Fibroblast of pulmonary artery (primary cell): ENCODE measurements at regions not wholly inside any gene's neighbourhood (a gene's known extent, or its start where the extent isn't known, plus 50 kb on each side); places are given as distances from the start of the nearest gene placed in this dataset.

ENCODE experiments used
- DNase-seq: peaks from one replicate; pipeline ENCODE4 v3.0.0-alpha.2; 2010; ENCODE audit warnings: low read depth
- H3K4me3 ChIP-seq: replicated peaks from 2 replicates; pipeline ENCODE4 v1.5.1; 2011; ENCODE audit warnings: low read depth, mild to moderate bottlenecking, control low read depth, low read length, moderate library complexity
- TF ChIP-seq, protein P1 (sequence below): IDR thresholded peaks from 2 replicates; pipeline ENCODE4 v1.5.1; 2011; ENCODE audit warnings: mild to moderate bottlenecking, control low read depth, low read length, inconsistent platforms; ENCODE audit errors: missing control alignments

DNA sequence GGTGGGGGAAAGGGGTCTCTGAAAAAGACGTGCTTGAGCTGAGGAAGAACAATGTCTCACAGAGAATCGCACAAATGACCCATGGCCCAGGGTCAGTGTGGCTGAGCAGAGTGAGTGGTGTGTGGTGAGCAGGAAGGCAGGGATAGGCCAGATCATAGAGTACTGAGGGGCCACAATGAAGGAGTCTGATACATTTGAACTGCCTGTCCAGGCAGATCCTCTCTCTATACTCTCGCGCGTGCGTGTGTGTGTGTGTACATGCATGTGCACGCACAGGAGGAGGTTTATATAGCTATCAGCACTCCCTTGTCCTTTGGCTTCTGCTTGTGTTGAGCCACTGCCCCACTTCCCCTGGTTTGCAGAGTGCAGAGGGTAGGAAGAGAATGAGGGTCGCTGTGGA lies 294.0 kb downstream of the ZNF608 start:
- DNase-seq = no peak
- TF ChIP-seq, protein P1, sequence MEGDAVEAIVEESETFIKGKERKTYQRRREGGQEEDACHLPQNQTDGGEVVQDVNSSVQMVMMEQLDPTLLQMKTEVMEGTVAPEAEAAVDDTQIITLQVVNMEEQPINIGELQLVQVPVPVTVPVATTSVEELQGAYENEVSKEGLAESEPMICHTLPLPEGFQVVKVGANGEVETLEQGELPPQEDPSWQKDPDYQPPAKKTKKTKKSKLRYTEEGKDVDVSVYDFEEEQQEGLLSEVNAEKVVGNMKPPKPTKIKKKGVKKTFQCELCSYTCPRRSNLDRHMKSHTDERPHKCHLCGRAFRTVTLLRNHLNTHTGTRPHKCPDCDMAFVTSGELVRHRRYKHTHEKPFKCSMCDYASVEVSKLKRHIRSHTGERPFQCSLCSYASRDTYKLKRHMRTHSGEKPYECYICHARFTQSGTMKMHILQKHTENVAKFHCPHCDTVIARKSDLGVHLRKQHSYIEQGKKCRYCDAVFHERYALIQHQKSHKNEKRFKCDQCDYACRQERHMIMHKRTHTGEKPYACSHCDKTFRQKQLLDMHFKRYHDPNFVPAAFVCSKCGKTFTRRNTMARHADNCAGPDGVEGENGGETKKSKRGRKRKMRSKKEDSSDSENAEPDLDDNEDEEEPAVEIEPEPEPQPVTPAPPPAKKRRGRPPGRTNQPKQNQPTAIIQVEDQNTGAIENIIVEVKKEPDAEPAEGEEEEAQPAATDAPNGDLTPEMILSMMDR = no peak
- H3K4me3 ChIP-seq = no peak overlapping the region

DNA sequence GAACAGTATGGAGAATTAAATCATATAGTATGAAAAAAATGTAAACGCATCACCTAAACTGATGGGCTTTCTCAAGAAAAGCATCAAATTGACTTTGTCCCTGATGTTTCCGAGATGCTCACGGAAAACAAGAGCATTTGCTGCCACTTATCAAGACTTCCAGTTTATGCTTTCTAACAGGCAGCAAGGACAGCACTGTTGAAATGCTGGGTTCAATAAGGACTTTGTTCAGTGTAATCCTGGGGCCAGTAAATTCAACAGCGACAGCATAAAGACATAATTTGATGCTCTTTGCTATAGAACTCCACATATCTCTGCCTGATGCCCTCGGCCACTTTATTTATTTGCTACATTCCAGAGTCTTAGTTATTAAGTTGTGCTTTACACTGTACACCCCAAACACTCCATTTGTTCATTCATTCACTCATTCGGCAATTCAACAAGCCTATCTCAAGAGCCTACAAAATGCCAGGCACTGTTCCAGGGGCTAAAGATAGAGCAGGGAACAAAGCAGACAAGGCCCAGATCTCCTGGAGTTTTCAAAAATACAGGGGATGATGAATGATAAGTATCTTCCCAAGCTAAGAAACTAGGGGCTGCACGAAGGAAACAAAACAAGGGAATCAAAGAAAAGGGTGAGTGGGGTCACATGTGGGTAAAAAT lies 294.6 kb downstream of the ZNF608 start:
- TF ChIP-seq, protein P1 = no peak
- H3K4me3 ChIP-seq = no peak overlapping the region
- no peak for DNase-seq

DNA sequence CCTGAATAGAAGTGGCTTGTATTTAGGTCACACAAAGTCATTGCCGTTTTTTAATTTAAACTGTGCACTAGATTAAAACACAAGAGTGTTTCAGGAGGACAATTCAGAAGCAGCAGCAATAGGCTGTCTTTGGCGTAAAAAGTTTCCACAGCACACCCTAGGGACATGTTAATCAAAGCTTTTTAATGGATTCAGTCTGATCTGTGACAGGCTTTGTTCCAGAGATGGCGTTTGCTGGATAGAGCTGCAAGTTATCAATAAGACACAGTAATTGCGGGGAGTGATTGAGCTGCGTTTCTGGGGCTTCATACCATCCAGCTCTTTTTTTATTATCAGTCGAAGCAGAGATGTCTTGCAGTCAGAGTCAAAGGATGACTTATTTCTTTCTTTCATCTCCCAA lies 300.3 kb downstream of the ZNF608 start:
- TF ChIP-seq, protein P1 = no peak
- no peak for DNase-seq
- no peak overlapping the region for H3K4me3 ChIP-seq

DNA sequence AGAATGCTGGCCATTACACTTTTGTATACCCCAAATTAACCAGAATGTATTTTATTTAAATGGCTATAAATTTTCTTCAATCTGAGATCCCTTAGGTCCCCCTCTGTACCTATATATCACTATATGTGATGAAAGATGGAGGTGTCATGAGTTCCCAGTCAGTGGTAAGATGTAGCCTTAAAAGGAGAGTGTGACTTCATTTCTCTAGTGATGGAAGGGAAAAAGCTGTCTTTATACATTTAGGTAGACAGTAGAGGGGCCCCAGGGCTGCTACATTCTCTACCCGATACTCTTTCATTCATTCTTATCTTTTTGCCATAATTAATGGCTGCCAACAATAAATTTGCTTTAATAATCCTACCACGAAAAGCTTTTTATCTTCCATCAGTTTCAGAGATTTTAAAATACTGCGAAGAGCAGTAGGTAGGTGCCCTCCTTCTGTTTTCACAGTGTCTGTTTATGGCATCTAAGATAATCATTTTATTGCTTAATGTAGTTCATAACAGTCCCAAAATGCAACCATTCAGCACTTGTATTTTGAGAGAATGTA lies 301.3 kb downstream of the ZNF608 start:
- DNase-seq = no peak
- H3K4me3 ChIP-seq = no peak overlapping the region
- TF ChIP-seq, protein P1 = no peak

DNA sequence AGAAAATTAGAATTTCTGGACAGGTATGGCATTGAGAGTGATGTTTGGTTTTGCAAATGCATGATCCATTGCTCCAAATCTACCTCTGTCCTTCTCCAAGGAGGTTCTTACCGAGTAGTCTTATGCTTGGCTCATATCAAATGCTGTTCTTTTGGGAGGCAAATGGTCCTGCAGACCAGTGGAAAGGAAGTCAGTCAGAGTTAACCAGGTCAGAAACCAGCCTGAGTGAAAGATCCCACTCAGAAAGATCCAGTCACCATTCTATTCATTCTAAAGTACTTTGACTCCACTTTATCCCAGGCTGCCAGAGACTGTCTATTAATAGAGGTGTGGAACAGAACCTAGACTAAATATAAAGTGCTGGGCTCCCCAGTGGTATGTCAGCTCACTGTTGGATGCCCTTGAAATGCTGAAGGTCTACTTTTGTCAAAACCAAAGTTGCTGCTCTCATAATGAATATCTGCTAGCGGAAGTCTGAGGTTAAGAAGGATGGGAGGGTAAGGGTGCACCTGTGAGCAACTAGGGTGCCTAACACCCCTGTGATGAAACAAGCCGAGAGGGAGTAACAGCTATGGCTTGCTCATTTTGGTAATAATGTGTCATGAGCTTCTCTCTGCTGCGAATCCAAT lies 302.2 kb downstream of the ZNF608 start:
- no peak overlapping the region for H3K4me3 ChIP-seq
- DNase-seq = no peak
- TF ChIP-seq, protein P1 = no peak

DNA sequence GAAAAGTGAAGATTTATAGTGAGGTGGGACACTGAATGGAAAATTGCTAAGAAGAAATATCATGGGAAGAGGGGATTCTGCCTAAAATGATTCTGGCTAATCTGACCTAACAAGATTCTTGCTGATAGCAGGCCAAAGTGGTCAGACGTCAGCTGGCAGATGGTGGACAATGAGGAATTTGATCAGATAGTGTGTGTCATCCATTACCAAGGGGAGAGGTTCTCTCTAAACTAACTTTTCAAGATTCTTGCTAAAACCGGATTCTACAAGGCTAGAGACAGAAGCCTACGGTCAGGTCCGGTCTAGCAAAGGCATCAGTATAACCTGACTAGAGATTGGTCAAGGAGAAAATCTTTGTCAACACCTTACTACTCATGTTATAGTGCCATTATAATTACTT lies 306.0 kb downstream of the ZNF608 start:
- H3K4me3 ChIP-seq = no peak overlapping the region
- TF ChIP-seq, protein P1 = no peak
- no peak for DNase-seq

DNA sequence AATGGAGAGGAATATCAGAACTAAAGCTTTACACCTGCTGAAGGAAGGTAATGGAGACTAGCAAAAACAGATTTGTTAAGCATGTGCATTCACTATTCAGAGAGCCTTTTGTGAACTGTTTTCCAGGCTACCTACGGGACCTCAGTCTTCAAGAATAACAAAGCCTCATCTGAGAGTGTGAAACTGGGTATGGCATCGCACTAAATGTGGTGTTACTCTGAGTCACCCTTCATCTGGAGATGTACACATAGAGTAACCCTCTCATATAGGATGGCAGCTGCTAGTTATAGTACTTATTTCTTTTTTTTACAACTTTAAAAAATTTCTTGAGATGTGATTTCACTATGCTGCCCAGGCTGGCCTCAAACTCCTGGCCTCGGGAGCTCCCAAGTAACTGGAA lies 306.8 kb downstream of the ZNF608 start:
- no peak overlapping the region for H3K4me3 ChIP-seq
- DNase-seq = no peak
- TF ChIP-seq, protein P1 = no peak
